H1 (cell line): ENCODE measurements at regions not wholly inside any gene's neighbourhood (a gene's known extent, or its start where the extent isn't known, plus 50 kb on each side); places are given as distances from the start of the nearest gene placed in this dataset.

Experiments used
- CTCF ChIA-PET: fragments of 300-600 bp; sonication (Branson Sonifier 250); formaldehyde crosslinking; loops from one replicate; lab custom pipeline; 2021; ENCODE audit not compliant: partially characterized antibody; lab: Charles Lee
- POLR2A ChIA-PET: fragments of 300-600 bp; sonication (Branson Sonifier 250); formaldehyde crosslinking; loops from one replicate; lab custom pipeline; 2021; ENCODE audit warnings: inconsistent platforms; ENCODE audit not compliant: partially characterized antibody; lab: Charles Lee
- DNase-seq, 2 experiments: peaks; one replicate each; pipeline versions ENCODE4 v3.0.0 to v3.0.0-alpha.2; 2010 to 2022; ENCODE audit warnings: low spot score in 2 of 2, low read depth in 1 of 2, mixed read lengths in 1 of 2
- FAIRE-seq: peaks from 2 replicates; lab custom pipeline; 2011; peaks lifted over from hg19 to GRCh38; lab: Jason Lieb, UNC
- H2AFZ ChIP-seq: 2 replicates; pipeline ENCODE4 v1.8.1; 2012; ENCODE audit warnings: low read length, inconsistent platforms
- H2AK5ac ChIP-seq: 2 replicates; pipeline ENCODE4 v1.6.1; 2013; ENCODE audit warnings: low read depth, low read length
- H2BK120ac ChIP-seq: replicated peaks from 2 replicates; pipeline ENCODE3; 2013; ENCODE audit warnings: low read depth, low read length, inconsistent platforms
- H2BK12ac ChIP-seq: 2 replicates; pipeline ENCODE4 v1.6.1; 2013; ENCODE audit warnings: low read depth, low read length
- H2BK15ac ChIP-seq: 2 replicates; pipeline ENCODE4 v1.6.1; 2013; ENCODE audit warnings: low read length
- H2BK20ac ChIP-seq: 2 replicates; pipeline ENCODE4 v1.6.1; 2013; ENCODE audit warnings: low read length
- H2BK5ac ChIP-seq: 2 replicates; pipeline ENCODE4 v1.6.1; 2013; ENCODE audit warnings: low read depth, low read length
- H3K14ac ChIP-seq: 2 replicates; pipeline ENCODE4 v1.6.1; 2013; ENCODE audit warnings: inconsistent platforms; ENCODE audit not compliant: insufficient read length
- H3K18ac ChIP-seq: 2 replicates; pipeline ENCODE4 v1.6.1; 2013; ENCODE audit warnings: low read length; ENCODE audit errors: extremely low read depth
- H3K23ac ChIP-seq: 2 replicates; pipeline ENCODE4 v1.6.1; 2013; ENCODE audit warnings: inconsistent platforms; ENCODE audit not compliant: insufficient read length
- H3K23me2 ChIP-seq: 2 replicates; pipeline ENCODE4 v1.6.1; 2013; ENCODE audit warnings: low read depth, low read length
- H3K27ac ChIP-seq: 2 replicates; pipeline ENCODE4 v1.6.1; 2011; ENCODE audit warnings: low read depth, low read length, inconsistent platforms
- H3K27me3 ChIP-seq, 4 experiments: replicated peaks in 1 of 4; 1 replicate in 1 of 4; 2 replicates in 3 of 4; pipeline versions ENCODE4 v1.6.1 to v1.8.1; 2011 to 2013; ENCODE audit warnings: low read length in 3 of 4, mild to moderate bottlenecking in 3 of 4, inconsistent platforms in 2 of 4, mixed read lengths in 2 of 4, moderate library complexity in 1 of 4; ENCODE audit not compliant: control insufficient read depth in 3 of 4, insufficient read depth in 3 of 4; ENCODE audit errors: extremely low read depth in 1 of 4
- H3K36me3 ChIP-seq, 4 experiments: 2 replicates each; pipeline versions ENCODE4 v1.6.1 to v1.8.1; 2011 to 2013; ENCODE audit warnings: mild to moderate bottlenecking in 4 of 4, low read length in 3 of 4, moderate library complexity in 2 of 4, control low read depth in 1 of 4, inconsistent platforms in 1 of 4; ENCODE audit not compliant: insufficient read depth in 4 of 4, control insufficient read depth in 2 of 4
- H3K4ac ChIP-seq: replicated peaks from 2 replicates; pipeline ENCODE3; 2013; ENCODE audit warnings: low read length, low read depth, mixed read lengths, inconsistent platforms; ENCODE audit not compliant: insufficient read length
- H3K4me1 ChIP-seq, 4 experiments: replicated peaks in 1 of 4; 1 replicate in 1 of 4; 2 replicates in 3 of 4; pipeline versions ENCODE4 v1.6.1 to v1.8.1; 2011 to 2013; ENCODE audit warnings: low read length in 3 of 4, inconsistent platforms in 2 of 4, mixed read lengths in 1 of 4; ENCODE audit not compliant: insufficient read depth in 4 of 4, control insufficient read depth in 3 of 4
- H3K4me2 ChIP-seq, 2 experiments: 2 replicates each; pipeline versions ENCODE4 v1.6.1 to v1.8.1; 2011 to 2013; ENCODE audit warnings: low read depth in 2 of 2, low read length in 2 of 2, control low read depth in 1 of 2, inconsistent platforms in 1 of 2, mild to moderate bottlenecking in 1 of 2; ENCODE audit not compliant: insufficient read depth in 1 of 2
- H3K4me3 ChIP-seq, 4 experiments: fragments of 200-600, 300-600 bp in 1 of 4; sonication (generic), shearing (Covaris generic), sonication (Bioruptor Twin) in 1 of 4; 2 replicates each; pipeline versions ENCODE4 v1.5.1 to v1.8.1; 2011 to 2016; ENCODE audit warnings: low read length in 4 of 4, low read depth in 3 of 4, control low read depth in 2 of 4, inconsistent platforms in 2 of 4, mild to moderate bottlenecking in 2 of 4, mixed read lengths in 1 of 4, moderate library complexity in 1 of 4; ENCODE audit not compliant: insufficient read depth in 2 of 4; ENCODE audit errors: extremely low read depth in 1 of 4
- H3K56ac ChIP-seq: replicated peaks from 2 replicates; pipeline ENCODE3; 2013; ENCODE audit warnings: low read depth, mild to moderate bottlenecking, mixed read lengths, low read length, inconsistent platforms; ENCODE audit not compliant: insufficient read length
- H3K79me1 ChIP-seq: 2 replicates; pipeline ENCODE4 v1.6.1; 2013; ENCODE audit warnings: low read depth, low read length, control low read depth
- H3K79me2 ChIP-seq, 2 experiments: 2 replicates each; pipeline versions ENCODE4 v1.6.1 to v1.8.1; 2012 to 2013; ENCODE audit warnings: low read length in 2 of 2, mild to moderate bottlenecking in 2 of 2, inconsistent platforms in 1 of 2; ENCODE audit not compliant: insufficient read depth in 2 of 2, control insufficient read depth in 1 of 2
- H3K9ac ChIP-seq, 4 experiments: replicated peaks in 1 of 4; 1 replicate in 1 of 4; 2 replicates in 3 of 4; pipeline versions ENCODE4 v1.6.1 to v1.8.1; 2011 to 2013; ENCODE audit warnings: low read depth in 3 of 4, low read length in 3 of 4, control low read depth in 2 of 4, mild to moderate bottlenecking in 2 of 4, moderate library complexity in 2 of 4, inconsistent platforms in 1 of 4; ENCODE audit errors: extremely low read depth in 1 of 4
- H3K9me3 ChIP-seq, 2 experiments: 2 replicates each; pipeline versions ENCODE4 v1.6.1 to v1.8.1; 2012 to 2013; ENCODE audit warnings: mild to moderate bottlenecking in 2 of 2, moderate library complexity in 2 of 2, control low read depth in 1 of 2, inconsistent platforms in 1 of 2, low read depth in 1 of 2, low read length in 1 of 2, mixed read lengths in 1 of 2; ENCODE audit not compliant: insufficient read depth in 2 of 2
- H4K20me1 ChIP-seq, 2 experiments: replicated peaks in 1 of 2; 2 replicates each; pipeline versions ENCODE3 to v1.8.1; 2011 to 2013; ENCODE audit warnings: inconsistent platforms in 2 of 2, low read length in 2 of 2, mild to moderate bottlenecking in 1 of 2; ENCODE audit not compliant: insufficient read depth in 2 of 2, control insufficient read depth in 1 of 2
- H4K5ac ChIP-seq: 2 replicates; pipeline ENCODE4 v1.6.1; 2013; ENCODE audit warnings: low read length, low read depth, mixed read lengths, inconsistent platforms; ENCODE audit not compliant: insufficient read length
- H4K8ac ChIP-seq: 2 replicates; pipeline ENCODE4 v1.8.0; 2013; ENCODE audit warnings: mild to moderate bottlenecking, moderate library complexity, low read length, inconsistent platforms; ENCODE audit not compliant: insufficient read depth; ENCODE audit errors: extremely low read depth
- H4K91ac ChIP-seq: replicated peaks from 2 replicates; pipeline ENCODE3; 2013; ENCODE audit warnings: low read length, mixed read lengths, inconsistent platforms; ENCODE audit not compliant: insufficient read length
- JUN ChIP-seq: IDR thresholded peaks from 2 replicates; pipeline ENCODE4 v1.6.1; 2011; ENCODE audit warnings: low read depth, mild to moderate bottlenecking, improper control_type of control experiment, low read length
- KDM4A ChIP-seq: IDR thresholded peaks from one replicate; pipeline ENCODE4 v1.7.1; 2012; ENCODE audit warnings: low read depth, mild to moderate bottlenecking, moderate library complexity, low read length, inconsistent platforms; ENCODE audit not compliant: severe bottlenecking
- NRF1 ChIP-seq: IDR thresholded peaks from 2 replicates; pipeline ENCODE4 v1.6.1; 2011; ENCODE audit warnings: mild to moderate bottlenecking, low read depth, low read length, improper control_type of control experiment
- ZNF274 ChIP-seq: IDR thresholded peaks from 2 replicates; pipeline ENCODE4 v1.7.0; 2012; ENCODE audit warnings: low read length, borderline replicate concordance; ENCODE audit errors: extremely low read depth
- WGBS, 2 experiments: shearing (Covaris generic) in 1 of 2; methylation state at CpG; one replicate each; pipeline versions ENCODE4 v1.1.6 to v1.1.7; 2013 to 2015; ENCODE audit warnings: low lambda C conversion rate in 2 of 2, mixed read lengths in 2 of 2, inconsistent platforms in 1 of 2, low coverage in 1 of 2, missing lambda C conversion rate in 1 of 2; ENCODE audit not compliant: insufficient replicate concordance in 2 of 2, insufficient coverage in 1 of 2, insufficient read length in 1 of 2; ENCODE audit errors: extremely low coverage in 1 of 2, missing lambda C conversion rate in 1 of 2; 5-methylcytosine and 5-hydroxymethylcytosine counted together

- Histone ChIP-seq H3K23ac (no peak overlapping the region), H3K23me2 (no peaks in the 10 kb centered on the region), H2BK15ac (no peak overlapping the region), H3K4ac (no peak overlapping the region), H3K27me3 (peaks cover 1 to 18% (median 9%) of the 10 kb centered on the region in 4 experiments; a peak in 5 of 7 replicates), H3K4me3 (no peak overlapping the region), H3K36me3 (no peaks in the 10 kb centered on the region), H3K79me2 (no peaks in the 10 kb centered on the region), H3K4me2 (no peak overlapping the region), H3K79me1 (no peaks in the 10 kb centered on the region), H2BK12ac (no peak overlapping the region), H3K9me3 (no peaks in the 10 kb centered on the region), H2BK120ac (no peak overlapping the region), H3K56ac (no peak overlapping the region), H3K9ac (no peak overlapping the region), H2AFZ (no peak overlapping the region), H2BK5ac (no peak overlapping the region), H4K8ac (no peak overlapping the region), H4K20me1 (no peaks in the 10 kb centered on the region), H3K18ac (no peak overlapping the region), H4K91ac (no peak overlapping the region), H2BK20ac (no peak overlapping the region), H3K4me1 (peaks cover 2 to 9% (median 5%) of the 10 kb centered on the region in 4 experiments)
- WGBS, 2 experiments = 96% methylated on average over 9 of the region's 10 CpGs; no CpG with 5 or more reads in 1 of the 2 experiments
- ChIA-PET CTCF (interaction anchor here (0.6 to 1.3 kb wide), 5 partner anchors 24 to 791 kb away, joined by 3 to 4 read pairs (median 3); no protein-coding TSS in a partner anchor), POLR2A (no interaction called here)
- FAIRE-seq = no peak
- no peak for DNase-seq
- TF ChIP-seq JUN (no peak), NRF1 (no peak), KDM4A (no peak), ZNF274 (no peak)
- TF ChIP-seq, all 59 proteins: peak for 0
- no peak overlapping the region for H3K27ac ChIP-seq
- H3K14ac ChIP-seq = no peak overlapping the region
- H4K5ac ChIP-seq = no peak overlapping the region
- H2AK5ac ChIP-seq = no peak overlapping the region
These were observed 350.9 kb downstream of the FOXO1 start for GRCh38 chr13:40315416-40316064.
